Transverse colon (tissue), 4 donors: ENCODE measurements at regions not wholly inside any gene's neighbourhood (a gene's known extent, or its start where the extent isn't known, plus 50 kb on each side); places are given as distances from the start of the nearest gene placed in this dataset.

Source experiments
- DNase-seq: peaks from one replicate; pipeline ENCODE4 v3.0.0-alpha.2; 2019
- H3K27ac ChIP-seq, 4 donors: fragments of 200-600 bp; sonication (generic); 2 replicates each; pipeline ENCODE4 v1.5.1; 2016 to 2018; ENCODE audit warnings: inconsistent platforms in 4 of 4
- H3K27me3 ChIP-seq: fragments of 200-600 bp; sonication (generic); 2 replicates; pipeline ENCODE4 v1.5.1; 2017; ENCODE audit warnings: inconsistent platforms
- H3K36me3 ChIP-seq, 4 donors: fragments of 200-600 bp; sonication (generic); 2 replicates each; pipeline ENCODE4 v1.5.1; 2017 to 2019; ENCODE audit warnings: inconsistent platforms in 4 of 4
- H3K4me1 ChIP-seq, 4 donors: fragments of 200-600 bp; sonication (generic); 2 replicates each; pipeline ENCODE4 v1.5.1; 2017 to 2020; ENCODE audit warnings: inconsistent platforms in 4 of 4
- H3K4me3 ChIP-seq, 4 donors: fragments of 200-600 bp; sonication (generic); 1 replicate in 1 of 4; 2 replicates in 3 of 4; pipeline versions ENCODE4 v1.5.1 to v1.6.1; 2017 to 2019; ENCODE audit warnings: inconsistent platforms in 4 of 4
- H3K9me3 ChIP-seq, 2 donors: fragments of 200-600 bp; sonication (generic); 2 replicates each; pipeline ENCODE4 v1.5.1; 2017 to 2019; ENCODE audit warnings: inconsistent platforms in 2 of 2
- EP300 ChIP-seq: sonication (generic); formaldehyde crosslinking; IDR thresholded peaks from one replicate; pipeline ENCODE4 v1.6.1; 2017; ENCODE audit warnings: antibody characterized with exemption, low read depth
- POLR2A ChIP-seq: fragments of 450-650 bp; IDR thresholded peaks from one replicate; pipeline ENCODE4 v1.6.1; 2016; ENCODE audit warnings: antibody characterized with exemption, mild to moderate bottlenecking, moderate library complexity
- POLR2AphosphoS5 ChIP-seq, 3 donors: sonication (generic); formaldehyde crosslinking; IDR thresholded peaks; one replicate each; pipeline ENCODE4 v1.6.1; 2016; ENCODE audit warnings: antibody characterized with exemption in 3 of 3
- WGBS, 2 donors: methylation state at CpG; one replicate each; pipeline ENCODE4 v1.1.5; 2018; ENCODE audit warnings: low coverage in 1 of 2; 5-methylcytosine and 5-hydroxymethylcytosine counted together
- in situ Hi-C, 4 donors: fragments of 200-750 bp; cut with MboI; loops; one replicate each; pipeline versions ENCODE4 v1.15.0 to v1.15.1; 2017; ENCODE audit warnings: low sequenced_read_pairs in 3 of 4, low pct_ligation_motif_present in 1 of 4, low pct_unique_long_range_greater_than_20kb in 1 of 4
- intact Hi-C: fragments of 100-400 bp; cut with DNase I; formaldehyde crosslinking; loops from one replicate; pipeline ENCODE4 v1.15.1; 2023; ENCODE audit warnings: low total_unique reads
- TF ChIP-seq, protein P1 (sequence below), 5 experiments: fragments of 200-600 bp in 3 of 5; fragments of 450-650 bp in 2 of 5; sonication (generic) in 3 of 5; IDR thresholded peaks; 1 replicate in 2 of 5; 2 replicates in 3 of 5; pipeline ENCODE4 v1.5.1; 2016 to 2017; ENCODE audit warnings: antibody characterized with exemption in 5 of 5, inconsistent platforms in 3 of 5, mild to moderate bottlenecking in 2 of 5, moderate library complexity in 1 of 5

DNA sequence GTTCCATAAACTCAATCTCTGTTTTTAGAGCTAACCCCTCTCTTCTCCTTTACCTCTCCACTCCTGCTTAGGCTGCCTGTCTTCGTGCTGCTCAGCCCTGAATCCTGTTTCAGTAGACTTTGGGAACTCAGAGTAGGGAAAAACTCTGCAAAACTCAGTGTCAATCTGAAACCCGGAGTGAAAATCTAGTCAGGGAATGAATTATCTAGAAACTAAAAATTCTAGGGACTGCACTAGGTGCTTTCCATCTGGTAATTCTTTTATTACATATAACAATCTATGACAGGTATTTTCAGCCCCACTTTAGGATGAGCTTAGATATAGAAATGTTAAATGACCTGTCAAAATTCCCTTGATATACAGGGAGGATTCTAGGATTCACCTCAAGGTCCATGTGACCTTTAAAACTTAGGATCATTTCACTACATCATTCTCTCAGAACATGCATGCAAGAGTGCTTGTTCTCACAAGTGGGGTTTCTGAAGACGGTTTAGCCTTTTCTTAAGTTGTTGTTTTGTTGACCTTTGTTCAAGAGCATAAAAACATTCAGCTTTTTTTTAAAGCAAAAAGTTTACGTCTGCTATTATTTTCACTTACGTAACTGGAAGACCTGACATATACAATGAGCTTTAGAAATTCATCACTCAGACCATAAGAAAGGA is 108.2 kb upstream of the MBNL1 start:
- H3K4me3 ChIP-seq: no peak overlapping the region
- peak overlapping the region; percentile 4 to 44 (median 28) for H3K27ac ChIP-seq
- 67 to 77% methylated on average over 5 of the region's 5 CpGs for WGBS, 2 donors
- TF ChIP-seq POLR2A (no peak), POLR2AphosphoS5 (IDR thresholded peaks at IDR 0.05) (no peak), EP300 (no peak)
- TF ChIP-seq, protein P1, sequence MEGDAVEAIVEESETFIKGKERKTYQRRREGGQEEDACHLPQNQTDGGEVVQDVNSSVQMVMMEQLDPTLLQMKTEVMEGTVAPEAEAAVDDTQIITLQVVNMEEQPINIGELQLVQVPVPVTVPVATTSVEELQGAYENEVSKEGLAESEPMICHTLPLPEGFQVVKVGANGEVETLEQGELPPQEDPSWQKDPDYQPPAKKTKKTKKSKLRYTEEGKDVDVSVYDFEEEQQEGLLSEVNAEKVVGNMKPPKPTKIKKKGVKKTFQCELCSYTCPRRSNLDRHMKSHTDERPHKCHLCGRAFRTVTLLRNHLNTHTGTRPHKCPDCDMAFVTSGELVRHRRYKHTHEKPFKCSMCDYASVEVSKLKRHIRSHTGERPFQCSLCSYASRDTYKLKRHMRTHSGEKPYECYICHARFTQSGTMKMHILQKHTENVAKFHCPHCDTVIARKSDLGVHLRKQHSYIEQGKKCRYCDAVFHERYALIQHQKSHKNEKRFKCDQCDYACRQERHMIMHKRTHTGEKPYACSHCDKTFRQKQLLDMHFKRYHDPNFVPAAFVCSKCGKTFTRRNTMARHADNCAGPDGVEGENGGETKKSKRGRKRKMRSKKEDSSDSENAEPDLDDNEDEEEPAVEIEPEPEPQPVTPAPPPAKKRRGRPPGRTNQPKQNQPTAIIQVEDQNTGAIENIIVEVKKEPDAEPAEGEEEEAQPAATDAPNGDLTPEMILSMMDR (IDR thresholded peaks at IDR 0.05): no peak
- H3K4me1 ChIP-seq: peaks cover 0 to 23% (median 5%) of the 10 kb centered on the region in 4 donors
- DNase-seq: no peak
- no peaks in the 10 kb centered on the region for H3K36me3 ChIP-seq
- peaks cover 0 to 3% of the 10 kb centered on the region in 2 donors for H3K9me3 ChIP-seq
- intact Hi-C loops: no loop called here
- no peaks in the 10 kb centered on the region for H3K27me3 ChIP-seq
- in situ Hi-C loops: no loop called here

DNA sequence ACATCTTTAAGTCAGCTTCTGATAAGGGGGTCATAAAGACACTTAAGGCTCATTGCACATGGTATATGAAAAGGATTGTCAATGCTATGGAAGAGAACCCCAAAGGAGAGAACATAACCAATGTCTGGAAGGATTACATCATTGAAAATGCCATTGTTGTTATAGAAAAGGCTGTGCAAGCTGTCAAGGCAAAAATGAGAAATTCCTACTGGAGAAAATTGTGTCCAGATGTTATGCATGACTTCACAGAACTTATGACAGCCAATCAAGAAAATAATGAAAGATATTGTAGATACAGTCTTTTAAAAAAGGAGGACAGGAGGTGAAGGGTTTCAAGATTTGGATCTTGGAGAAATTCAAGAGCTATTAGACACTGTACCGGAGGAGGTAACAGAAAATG is 96.3 kb upstream of the MBNL1 start:
- no peaks in the 10 kb centered on the region for H3K4me1 ChIP-seq
- no peak overlapping the region for H3K27ac ChIP-seq
- intact Hi-C loops (no loop called here), in situ Hi-C loops (no loop called here)
- 100% methylated on average over 1 of the region's 1 CpG for WGBS, 2 donors
- no peak overlapping the region for H3K4me3 ChIP-seq
- no peak for TF ChIP-seq POLR2AphosphoS5 (IDR thresholded peaks at IDR 0.05)
- TF ChIP-seq, protein P1 (IDR thresholded peaks at IDR 0.05): no peak
- no peak for TF ChIP-seq POLR2A
- no peaks in the 10 kb centered on the region for H3K36me3 ChIP-seq
- H3K9me3 ChIP-seq: no peaks in the 10 kb centered on the region
- no peaks in the 10 kb centered on the region for H3K27me3 ChIP-seq
- DNase-seq: no peak

DNA sequence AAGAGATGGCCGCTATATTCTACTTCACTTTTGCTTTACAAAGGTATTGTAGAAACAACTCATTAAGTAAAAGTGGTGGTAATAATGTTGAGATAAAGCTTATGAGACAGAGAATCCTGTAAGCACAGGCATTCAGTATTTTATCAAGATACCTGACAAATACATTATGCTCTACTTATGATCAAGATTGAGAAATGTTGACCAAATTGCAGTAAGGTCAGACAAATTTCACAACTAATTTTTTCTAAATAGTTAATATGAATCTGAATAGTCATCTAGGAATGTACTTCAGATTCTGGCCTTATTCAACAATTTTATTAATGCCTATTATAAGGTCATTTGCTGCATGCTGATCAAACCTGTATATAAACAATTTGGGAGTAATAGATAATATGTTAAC is 95.1 kb upstream of the MBNL1 start:
- no peak for DNase-seq
- Histone ChIP-seq H3K4me3 (no peak overlapping the region), H3K36me3 (no peaks in the 10 kb centered on the region), H3K9me3 (no peaks in the 10 kb centered on the region), H3K4me1 (no peaks in the 10 kb centered on the region), H3K27ac (no peak overlapping the region), H3K27me3 (no peaks in the 10 kb centered on the region)
- 91 to 93% methylated on average over 1 of the region's 1 CpG for WGBS, 2 donors
- in situ Hi-C loops (no loop called here), intact Hi-C loops (no loop called here)
- TF ChIP-seq, protein P1 (IDR thresholded peaks at IDR 0.05): no peak
- TF ChIP-seq POLR2A (no peak), EP300 (no peak), POLR2AphosphoS5 (IDR thresholded peaks at IDR 0.05) (no peak)

DNA sequence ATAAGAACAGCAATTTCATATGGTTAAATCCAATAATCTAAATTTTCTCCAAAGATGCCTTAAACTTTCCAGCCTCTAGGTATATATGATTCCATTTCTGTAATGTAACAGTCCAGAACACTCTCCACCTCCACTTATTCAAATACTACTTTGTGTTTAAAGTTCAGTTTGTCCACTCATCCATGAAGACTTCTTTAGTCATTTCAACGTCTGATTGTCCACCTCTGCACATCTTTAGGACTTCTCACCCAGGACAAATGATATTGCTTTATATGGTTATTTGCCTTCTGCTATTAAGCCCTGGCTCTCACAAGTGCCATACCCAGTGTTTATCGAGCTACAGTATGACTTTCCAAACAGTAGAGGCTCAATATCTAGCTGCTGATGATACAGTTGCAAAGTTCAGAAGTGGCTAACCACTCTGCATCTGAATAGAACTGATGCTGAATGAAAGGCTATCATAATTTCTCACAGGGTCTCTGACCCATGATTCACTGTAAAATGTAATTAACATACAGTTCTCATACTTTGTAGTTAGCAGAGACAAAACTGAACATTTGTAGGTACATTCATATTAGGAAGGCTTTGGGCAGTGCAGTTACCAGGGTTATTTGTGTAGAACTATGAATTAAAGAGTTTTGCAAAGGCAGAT is 93.7 kb upstream of the MBNL1 start:
- WGBS, 2 donors: 73 to 100% methylated on average over 1 to 2 of the region's 2 CpGs
- in situ Hi-C loops: loop anchor here in 2 of 4 donors (25.0 kb wide), 1 partner anchor 262 kb away; no protein-coding TSS in a partner anchor

More for the DNA sequence above, 93.7 kb upstream of the MBNL1 start:
- Histone ChIP-seq H3K27ac (no peak overlapping the region), H3K36me3 (no peaks in the 10 kb centered on the region), H3K27me3 (no peaks in the 10 kb centered on the region), H3K4me3 (no peak overlapping the region), H3K4me1 (no peaks in the 10 kb centered on the region), H3K9me3 (no peaks in the 10 kb centered on the region)
- TF ChIP-seq EP300 (no peak), POLR2AphosphoS5 (IDR thresholded peaks at IDR 0.05) (no peak)
- intact Hi-C loops: no loop called here
- DNase-seq: no peak
